ENCODE measurements at regions not wholly inside any gene's neighbourhood (a gene's known extent, or its start where the extent isn't known, plus 50 kb on each side); places are given as distances from the start of the nearest gene placed in this dataset.
A peak's percentile ranks its signal among the peaks of the same experiment; 100 is the strongest.
"Not testable (repeated sequence)": the region's sequence is repeated elsewhere in the genome, so short reads cannot be mapped to it uniquely, and the experiment has no call there.

DNA sequence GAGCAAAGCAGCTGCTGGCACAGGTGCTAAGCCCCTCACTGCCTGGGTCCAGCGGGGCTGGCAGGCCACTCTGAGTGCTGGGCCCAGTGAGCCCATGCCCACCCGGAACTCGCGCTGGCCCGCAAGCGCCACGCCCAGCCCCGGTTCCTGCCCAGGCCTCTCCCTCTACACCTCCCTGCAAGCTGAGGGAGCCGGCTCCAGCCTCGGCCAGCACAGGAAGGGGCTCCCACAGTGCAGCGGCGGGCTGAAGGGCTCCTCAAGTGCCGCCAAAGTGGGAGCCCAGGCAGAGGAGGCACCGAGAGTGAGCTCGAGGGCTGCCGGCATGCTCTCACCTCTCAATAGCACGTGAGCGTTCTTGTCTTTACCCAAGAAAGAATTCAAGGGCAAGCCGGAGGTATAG is 219.5 kb upstream of the FRG2C start:
- not testable (repeated sequence) for DNase-seq (ENCODE audit: low read depth)

DNA sequence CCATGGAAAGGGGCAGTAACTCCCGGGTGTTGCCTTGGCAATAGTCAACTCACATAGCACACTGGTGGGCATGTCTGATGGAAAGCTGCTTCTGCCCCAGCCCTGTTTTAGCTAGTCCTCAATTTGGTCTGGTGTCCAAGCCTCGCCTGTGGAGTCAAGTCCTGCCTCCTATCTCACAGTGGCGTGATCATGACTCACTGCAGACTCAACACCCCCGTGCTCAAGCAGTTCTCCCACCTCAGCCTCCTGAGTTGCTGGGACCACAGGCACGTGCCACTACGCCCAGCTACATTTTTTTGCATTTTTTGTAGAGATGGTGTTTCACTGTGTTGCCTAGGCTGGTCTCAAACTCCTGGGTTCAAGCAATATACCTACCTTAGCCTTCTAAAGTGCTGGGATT is 218.9 kb upstream of the FRG2C start:
- DNase-seq (ENCODE audit: low read depth), result not testable (repeated sequence)

DNA sequence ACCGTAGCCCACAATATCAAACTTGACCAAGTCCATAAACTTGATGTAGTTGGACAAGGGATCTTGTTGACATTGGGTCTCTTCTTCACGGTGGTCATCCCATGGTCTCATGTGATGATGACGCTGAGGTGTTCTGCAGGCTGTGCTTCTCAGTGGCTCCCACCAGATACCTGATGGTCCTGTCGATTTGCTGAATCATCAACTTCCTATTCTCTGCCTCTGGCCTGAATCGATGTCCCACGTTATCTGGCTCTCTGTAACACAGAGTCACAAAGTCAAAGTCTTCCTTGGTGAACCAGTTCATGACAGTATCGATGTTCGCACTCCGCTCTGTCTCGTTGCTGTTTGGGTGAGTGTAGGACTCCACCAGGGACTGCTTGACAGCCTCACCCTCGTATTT is 217.2 kb upstream of the FRG2C start:
- DNase-seq (ENCODE audit: low read depth), result not testable (repeated sequence)

DNA sequence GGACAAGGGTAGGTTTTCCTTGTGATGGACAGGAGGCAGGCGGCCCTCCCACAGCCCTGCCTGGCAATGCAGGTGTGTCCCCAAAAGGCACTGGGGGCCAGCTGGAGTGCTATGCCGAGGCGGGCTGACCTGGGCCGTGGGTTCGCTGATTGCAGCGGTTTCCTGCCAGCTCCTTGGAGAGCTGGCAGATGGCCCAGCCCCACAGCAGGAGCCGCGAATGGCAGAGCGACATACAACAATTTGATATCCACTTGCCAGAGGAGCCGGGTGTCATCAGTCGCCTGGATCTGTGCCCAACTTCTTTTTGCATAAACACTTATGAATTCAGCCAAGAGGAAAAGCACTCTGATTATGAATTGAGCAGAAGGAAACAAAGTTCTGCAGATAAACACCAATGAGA is 210.8 kb upstream of the FRG2C start:
- not testable (repeated sequence) for DNase-seq (ENCODE audit: low read depth)

- not testable (repeated sequence) for DNase-seq (ENCODE audit: low read depth)
Observed at GRCh38 chr3:75453839-75454238, 210.3 kb upstream of the FRG2C start.

- DNase-seq (ENCODE audit: low read depth), result not testable (repeated sequence)
Observed at GRCh38 chr3:75474530-75474929, 189.6 kb upstream of the FRG2C start.

DNA sequence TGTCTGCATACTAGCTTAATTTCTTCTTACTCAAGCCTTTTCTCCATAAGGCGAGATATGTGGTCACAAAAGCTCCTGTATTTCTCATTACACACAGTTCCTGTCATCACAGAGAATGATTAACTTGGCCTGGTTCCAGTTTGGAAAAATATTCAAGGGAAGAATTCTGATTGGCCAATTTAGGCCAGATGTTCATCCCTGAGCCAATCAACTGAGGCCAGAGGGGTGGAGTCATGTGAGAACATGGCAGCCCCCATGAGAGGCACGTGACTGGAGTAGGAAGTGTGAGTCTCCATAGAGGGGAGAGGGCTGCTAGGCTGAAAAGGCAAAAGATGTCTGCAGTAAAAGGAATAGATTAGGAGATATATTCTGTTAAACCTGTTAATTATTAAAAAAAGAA is 167.5 kb upstream of the FRG2C start:
- not testable (repeated sequence) for DNase-seq (ENCODE audit: low read depth)

- not testable (repeated sequence) for DNase-seq (ENCODE audit: low read depth)
Observed at GRCh38 chr3:75500357-75500756, 163.8 kb upstream of the FRG2C start.

DNA sequence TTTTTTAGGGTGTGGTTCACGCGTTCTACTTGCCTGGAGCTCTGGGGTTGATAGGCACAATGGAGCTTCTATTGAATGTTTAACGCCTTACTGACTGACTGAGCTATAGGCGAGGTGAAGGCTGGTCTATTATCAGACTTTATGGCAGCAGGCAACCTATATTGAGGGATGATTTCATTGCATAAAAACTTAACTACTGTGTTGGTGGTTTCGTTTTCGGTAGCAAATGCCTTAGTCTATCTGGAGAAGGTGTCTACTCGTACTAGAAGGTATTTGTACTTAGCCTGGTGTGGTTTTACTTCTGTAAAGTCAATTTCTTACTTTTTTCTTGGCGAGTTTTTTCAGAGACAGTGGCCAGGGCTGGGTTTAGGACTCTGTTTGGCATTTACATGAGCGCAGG is 162.0 kb upstream of the FRG2C start:
- not testable (repeated sequence) for DNase-seq (ENCODE audit: low read depth)

DNA sequence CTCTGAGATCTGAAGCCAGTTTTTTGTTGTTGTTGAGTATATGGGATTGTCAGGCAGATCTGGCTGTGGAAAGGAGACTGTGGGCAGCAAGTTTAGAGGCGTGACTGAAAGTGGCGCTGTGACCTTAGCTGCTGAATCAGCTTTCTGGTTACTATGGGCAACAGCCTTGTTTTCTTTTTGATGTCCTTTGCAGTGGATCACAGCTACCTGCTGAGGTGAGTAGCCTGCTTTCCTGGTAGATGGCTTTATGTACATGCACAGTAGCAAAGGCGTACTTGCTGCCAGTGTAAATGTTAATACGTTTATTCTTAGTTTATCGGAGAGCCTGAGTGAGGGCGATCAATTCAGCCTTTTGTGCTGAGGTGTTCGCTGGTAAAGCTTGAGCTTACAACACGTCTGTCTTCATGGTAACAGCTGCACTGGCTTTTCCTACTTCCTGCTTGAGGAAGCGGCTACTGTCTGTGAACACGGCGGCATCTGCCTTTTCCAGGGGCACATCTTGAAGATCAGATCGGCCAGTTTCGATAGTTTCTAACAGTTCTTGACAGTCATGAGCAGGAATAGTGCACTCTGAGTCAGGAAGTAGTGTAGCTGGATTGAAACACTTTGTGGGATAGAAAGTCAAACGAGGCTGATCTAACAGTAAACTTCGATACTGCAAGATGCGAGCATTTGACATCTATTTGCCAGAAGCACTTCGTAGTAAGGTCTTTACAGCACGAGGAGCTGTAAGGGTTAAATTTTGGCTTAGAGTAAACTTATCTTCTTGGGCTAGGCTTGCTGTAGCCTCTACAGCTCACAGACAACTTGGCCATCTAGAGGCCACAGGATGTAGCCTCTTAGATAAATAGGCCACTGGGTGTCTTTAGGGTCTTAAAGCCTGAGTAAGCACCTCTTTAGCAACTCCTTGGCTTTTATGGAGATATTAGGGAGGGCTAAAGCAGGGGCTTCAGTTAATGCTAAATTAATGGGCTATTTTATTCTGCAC is 161.1 kb upstream of the FRG2C start:
- not testable (repeated sequence) for DNase-seq (ENCODE audit: low read depth)

- DNase-seq (ENCODE audit: low read depth), result no peak
Observed at GRCh38 chr3:75506603-75507002, 157.5 kb upstream of the FRG2C start.

DNA sequence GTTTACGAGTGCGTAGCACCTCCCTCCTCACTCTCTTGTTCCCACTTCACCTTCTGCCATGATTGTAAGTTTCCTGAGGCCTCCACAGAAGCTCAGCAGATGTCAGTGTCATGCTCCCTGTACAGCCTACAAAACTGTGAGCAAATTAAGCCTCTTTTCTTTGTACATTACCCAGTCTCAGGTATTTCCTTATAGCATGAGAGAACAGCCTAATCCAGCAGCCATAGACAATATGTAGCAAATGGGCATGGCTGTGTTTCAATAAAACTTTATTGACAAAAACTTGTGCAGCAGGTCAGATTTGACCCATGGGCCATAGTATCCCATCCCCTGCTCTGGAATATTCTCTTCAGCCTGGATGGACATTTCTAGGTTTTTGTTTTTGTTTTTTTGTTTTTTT is 156.2 kb upstream of the FRG2C start:
- DNase-seq (ENCODE audit: low read depth), result not testable (repeated sequence)

GRCh38 chr3:75527657-75528056 is 136.5 kb upstream of the FRG2C start:
- DNase-seq (ENCODE audit: low read depth), result not testable (repeated sequence)

DNA sequence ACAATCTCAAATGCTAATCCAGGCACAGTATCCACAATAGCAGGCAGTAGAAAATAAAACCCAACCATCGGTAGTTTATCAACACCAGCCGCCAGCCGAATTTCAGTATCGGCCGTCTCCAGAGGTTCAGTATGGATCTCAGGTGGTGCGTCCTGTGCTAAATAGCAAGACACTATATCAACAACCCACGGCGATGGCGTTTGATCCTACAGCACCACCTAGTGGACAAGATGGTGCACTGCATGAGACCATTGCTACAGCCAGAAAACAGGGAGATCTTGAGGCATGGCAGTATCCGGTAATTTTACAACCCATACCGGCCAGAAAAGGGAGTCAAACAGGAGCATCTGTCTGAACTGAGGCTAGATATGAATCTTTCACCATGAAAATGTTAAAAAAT is 112.0 kb upstream of the FRG2C start:
- DNase-seq (ENCODE audit: low read depth), result not testable (repeated sequence)

GRCh38 chr3:75564427-75564826 is 99.7 kb upstream of the FRG2C start:
- not testable (repeated sequence) for DNase-seq (ENCODE audit: low read depth)

- DNase-seq (ENCODE audit: low read depth), result not testable (repeated sequence)
Observed at GRCh38 chr3:75572303-75572702, 91.8 kb upstream of the FRG2C start.

DNA sequence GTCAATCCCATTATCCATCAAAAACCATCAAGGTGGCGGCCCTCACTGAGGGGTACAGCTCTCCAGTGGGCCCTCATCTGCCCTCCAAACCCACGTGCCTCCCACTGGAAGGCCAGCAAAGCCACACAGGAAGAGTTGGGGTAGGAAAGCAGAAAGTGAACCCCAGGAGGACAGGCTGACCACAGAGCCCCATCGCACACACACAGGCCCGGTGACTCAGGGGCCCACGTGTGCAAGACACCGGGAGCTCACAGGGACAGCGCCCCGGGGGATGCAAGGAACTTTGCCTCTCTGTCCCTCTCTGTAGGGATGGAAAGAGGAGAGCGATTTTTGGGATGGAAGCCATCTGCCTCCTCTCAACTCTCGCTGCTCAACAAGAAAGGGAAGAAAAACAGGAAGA is 85.0 kb upstream of the FRG2C start:
- DNase-seq (ENCODE audit: low read depth), result not testable (repeated sequence)

GRCh38 chr3:75579536-75579935 is 84.6 kb upstream of the FRG2C start:
- not testable (repeated sequence) for DNase-seq (ENCODE audit: low read depth)

DNA sequence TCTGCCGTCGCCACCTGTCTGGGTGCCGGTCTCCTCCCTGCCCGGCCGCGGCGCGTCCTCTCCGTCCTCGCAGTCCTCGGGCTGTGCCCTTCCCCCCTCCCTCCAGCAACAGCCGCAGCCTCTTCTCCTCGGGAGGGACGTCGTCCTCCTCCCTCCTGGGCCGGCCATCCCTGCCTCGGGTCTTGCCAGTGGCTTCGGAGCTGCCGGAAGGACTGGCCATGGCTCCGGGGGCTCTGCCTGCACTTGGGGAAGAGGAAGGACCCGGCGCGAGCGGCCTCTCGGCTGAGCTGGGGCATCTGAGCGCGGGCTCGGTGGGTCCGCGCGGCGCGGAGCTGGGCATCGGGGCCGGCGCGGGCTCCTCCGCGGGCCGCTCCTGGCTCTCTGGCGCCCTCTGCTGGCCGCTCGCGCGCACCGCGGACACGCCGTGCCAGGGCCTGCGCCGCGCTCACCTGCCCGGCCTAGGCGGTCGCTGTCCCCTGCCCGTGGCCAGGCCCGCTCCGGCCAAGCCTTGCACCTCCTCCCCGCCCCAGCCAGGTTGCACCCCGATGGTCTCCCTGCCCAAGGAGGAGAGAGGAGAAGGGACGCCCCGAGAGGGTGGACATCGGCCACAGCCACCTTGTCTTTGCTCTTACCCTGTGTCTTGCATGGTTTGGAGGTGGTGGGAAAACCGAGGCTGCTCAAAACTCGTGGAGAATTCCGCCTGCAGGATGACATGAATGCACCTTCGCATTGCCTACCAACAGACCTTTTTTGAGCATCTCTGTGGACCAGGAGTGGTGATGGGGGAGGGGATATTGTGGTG is 83.9 kb upstream of the FRG2C start:
- DNase-seq (ENCODE audit: low read depth), result peak; percentile 35

DNA sequence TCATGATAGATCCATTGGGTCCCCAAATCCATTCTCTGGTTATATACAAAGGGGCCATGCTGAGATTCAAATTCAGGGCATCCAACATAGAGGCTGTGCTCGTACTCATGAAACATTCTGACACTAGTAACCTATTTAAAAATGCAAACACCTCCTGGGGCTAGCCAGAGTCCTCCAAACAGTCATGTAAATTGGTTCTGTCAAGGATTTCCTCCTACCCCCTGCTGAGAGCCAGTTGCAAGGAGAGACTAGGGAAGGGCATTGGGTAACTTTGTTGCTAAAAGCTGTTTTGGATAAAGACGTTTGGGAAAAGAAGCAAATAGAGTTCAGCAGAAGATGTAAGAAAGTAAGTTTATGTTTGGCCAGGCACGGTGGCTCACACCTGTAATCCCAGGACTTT is 81.6 kb upstream of the FRG2C start:
- DNase-seq (ENCODE audit: low read depth), result not testable (repeated sequence)

- DNase-seq (ENCODE audit: low read depth), result not testable (repeated sequence)
Observed at GRCh38 chr3:75583116-75583515, 81.0 kb upstream of the FRG2C start.

GRCh38 chr3:75587695-75588094 is 76.4 kb upstream of the FRG2C start:
- DNase-seq (ENCODE audit: low read depth), result not testable (repeated sequence)

DNA sequence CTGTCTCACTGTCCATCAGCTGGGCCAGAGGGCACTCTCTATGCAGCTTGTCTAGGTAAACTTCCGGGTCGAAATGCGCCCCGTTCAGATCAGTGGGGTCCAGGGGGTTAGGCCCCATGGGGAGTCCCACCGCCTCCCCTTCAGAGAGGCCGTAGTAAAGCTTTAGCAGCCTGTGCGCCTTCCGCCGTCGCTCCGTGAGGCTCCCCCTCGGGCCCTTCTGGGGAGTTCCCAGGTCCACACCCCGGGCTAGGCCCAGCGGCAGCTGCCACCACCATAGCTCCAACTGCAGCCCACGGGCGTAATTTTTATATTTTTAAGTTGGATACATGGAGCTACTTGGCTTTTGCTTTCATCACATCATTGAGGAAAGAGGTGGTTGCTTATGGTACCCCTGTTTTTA is 73.7 kb upstream of the FRG2C start:
- not testable (repeated sequence) for DNase-seq (ENCODE audit: low read depth)

Data from activated T-cell treated with anti-CD3 and anti-CD28 coated beads for 1 hour (primary cell).